ENCODE measurements at regions not wholly inside any gene's neighbourhood (a gene's known extent, or its start where the extent isn't known, plus 50 kb on each side); places are given as distances from the start of the nearest gene placed in this dataset.

- no peaks in the 10 kb centered on the region for H3K4me1 ChIP-seq
- TF ChIP-seq, protein P1, sequence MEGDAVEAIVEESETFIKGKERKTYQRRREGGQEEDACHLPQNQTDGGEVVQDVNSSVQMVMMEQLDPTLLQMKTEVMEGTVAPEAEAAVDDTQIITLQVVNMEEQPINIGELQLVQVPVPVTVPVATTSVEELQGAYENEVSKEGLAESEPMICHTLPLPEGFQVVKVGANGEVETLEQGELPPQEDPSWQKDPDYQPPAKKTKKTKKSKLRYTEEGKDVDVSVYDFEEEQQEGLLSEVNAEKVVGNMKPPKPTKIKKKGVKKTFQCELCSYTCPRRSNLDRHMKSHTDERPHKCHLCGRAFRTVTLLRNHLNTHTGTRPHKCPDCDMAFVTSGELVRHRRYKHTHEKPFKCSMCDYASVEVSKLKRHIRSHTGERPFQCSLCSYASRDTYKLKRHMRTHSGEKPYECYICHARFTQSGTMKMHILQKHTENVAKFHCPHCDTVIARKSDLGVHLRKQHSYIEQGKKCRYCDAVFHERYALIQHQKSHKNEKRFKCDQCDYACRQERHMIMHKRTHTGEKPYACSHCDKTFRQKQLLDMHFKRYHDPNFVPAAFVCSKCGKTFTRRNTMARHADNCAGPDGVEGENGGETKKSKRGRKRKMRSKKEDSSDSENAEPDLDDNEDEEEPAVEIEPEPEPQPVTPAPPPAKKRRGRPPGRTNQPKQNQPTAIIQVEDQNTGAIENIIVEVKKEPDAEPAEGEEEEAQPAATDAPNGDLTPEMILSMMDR (IDR thresholded peaks at IDR 0.05) = no peak
- DNase-seq (no peak), ATAC-seq (no peak)
- H3K36me3 ChIP-seq = no peaks in the 10 kb centered on the region
- no peak overlapping the region for H3K27ac ChIP-seq
- H3K9me3 ChIP-seq = no peaks in the 10 kb centered on the region
- no peaks in the 10 kb centered on the region for H3K27me3 ChIP-seq (ENCODE audit: low read depth)
- no peak overlapping the region for H3K4me3 ChIP-seq
- intact Hi-C loops (cut with DNase I) = no loop called here
Measured at GRCh38 chr18:37654731-37655369, 89.3 kb upstream of the CELF4 start.

DNA sequence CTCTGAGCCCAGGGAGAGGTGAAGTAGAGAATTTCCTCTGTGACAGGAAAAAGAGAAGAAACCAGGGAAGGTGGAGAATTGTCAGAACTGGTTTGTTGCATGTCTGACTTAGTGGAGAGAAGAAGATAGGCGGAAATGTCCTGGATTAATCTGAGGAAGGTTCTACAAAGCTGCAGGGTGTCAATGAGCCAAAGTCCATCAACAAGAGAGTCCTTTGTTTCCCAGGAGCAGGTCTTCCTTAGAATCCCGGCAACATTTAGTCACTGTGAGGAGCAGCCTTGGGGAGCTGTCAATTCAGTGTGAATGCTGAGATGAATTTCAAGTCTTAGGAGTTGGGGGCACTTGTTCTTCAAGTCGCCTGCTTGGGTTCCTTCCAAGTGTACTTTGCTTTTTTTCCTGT is 88.4 kb upstream of the CELF4 start:
- Histone ChIP-seq H3K36me3 (no peaks in the 10 kb centered on the region), H3K4me3 (no peak overlapping the region), H3K4me1 (no peaks in the 10 kb centered on the region), H3K27ac (no peak overlapping the region), H3K27me3 (ENCODE audit: low read depth) (no peaks in the 10 kb centered on the region), H3K9me3 (peaks cover 5% of the 10 kb centered on the region)
- DNase-seq (no peak), ATAC-seq (no peak)
- intact Hi-C loops (cut with DNase I) = no loop called here
- TF ChIP-seq, protein P1 (IDR thresholded peaks at IDR 0.05) = no peak

DNA sequence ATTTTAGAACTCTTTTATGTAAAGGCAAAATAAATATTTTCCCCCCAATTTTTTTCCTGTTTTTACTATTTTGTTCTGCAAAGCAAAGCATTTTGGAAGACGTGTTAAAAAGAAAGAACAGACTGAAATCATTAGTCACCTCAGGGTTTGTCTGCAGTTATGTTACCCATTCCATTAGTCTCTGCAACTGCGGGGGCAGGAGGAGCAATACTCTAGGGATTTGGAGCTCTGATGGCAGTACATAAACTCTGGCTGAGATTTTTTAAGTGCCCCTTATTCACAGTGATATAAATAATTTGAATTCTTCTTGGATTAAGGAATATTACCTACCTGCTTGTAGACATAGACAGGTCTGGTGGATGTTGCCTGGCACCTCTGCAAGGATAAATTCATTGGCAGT is 88.0 kb upstream of the CELF4 start:
- intact Hi-C loops (cut with DNase I) = no loop called here
- no peaks in the 10 kb centered on the region for H3K27me3 ChIP-seq (ENCODE audit: low read depth)
- peaks cover 6% of the 10 kb centered on the region for H3K9me3 ChIP-seq
- TF ChIP-seq, protein P1 (IDR thresholded peaks at IDR 0.05) = no peak
- no peak overlapping the region for H3K27ac ChIP-seq
- H3K4me3 ChIP-seq = no peak overlapping the region
- H3K36me3 ChIP-seq = no peaks in the 10 kb centered on the region
- no peak for ATAC-seq
- no peaks in the 10 kb centered on the region for H3K4me1 ChIP-seq
- no peak for DNase-seq

DNA sequence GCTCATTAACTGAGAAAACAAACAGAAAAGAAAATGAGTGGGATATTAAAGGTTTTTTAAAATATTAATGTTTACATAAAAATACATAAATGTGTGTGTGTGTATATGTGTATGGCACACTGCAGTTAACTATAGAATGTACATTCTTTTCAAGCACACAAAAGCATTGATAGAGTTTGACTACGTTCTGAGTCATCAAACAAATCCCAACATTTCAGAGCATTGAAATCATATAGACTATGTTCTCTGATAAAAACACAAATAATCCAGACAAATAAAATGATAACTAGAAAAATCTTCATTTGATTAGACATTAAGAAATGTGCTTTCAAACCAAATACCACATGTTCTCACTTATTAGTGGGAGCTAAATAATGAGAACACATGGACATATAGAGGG is 84.3 kb upstream of the CELF4 start:
- Histone ChIP-seq H3K27ac (no peak overlapping the region), H3K4me1 (no peaks in the 10 kb centered on the region), H3K4me3 (no peak overlapping the region), H3K9me3 (peaks cover 13% of the 10 kb centered on the region), H3K36me3 (no peaks in the 10 kb centered on the region), H3K27me3 (ENCODE audit: low read depth) (no peaks in the 10 kb centered on the region)
- TF ChIP-seq, protein P1 (IDR thresholded peaks at IDR 0.05) = no peak
- DNase-seq (no peak), ATAC-seq (no peak)
- intact Hi-C loops (cut with DNase I) = no loop called here

DNA sequence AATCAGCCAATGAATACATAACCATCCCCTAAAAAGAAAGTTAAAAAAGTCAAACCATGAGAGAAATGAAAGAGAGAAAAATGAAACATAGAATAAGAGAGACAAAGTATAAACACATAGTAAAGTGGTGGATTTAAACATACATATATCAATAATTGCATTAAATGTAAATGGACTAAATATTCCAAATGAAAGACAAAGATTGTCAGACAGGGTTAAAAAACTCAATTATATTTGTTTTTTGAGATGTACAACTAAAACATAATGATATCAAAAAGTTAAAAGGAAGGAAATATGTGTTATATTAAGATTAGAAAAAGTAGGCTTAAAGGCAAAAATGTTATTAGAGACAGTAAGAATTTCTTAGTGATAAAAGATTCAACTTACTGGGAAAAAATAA is 83.8 kb upstream of the CELF4 start:
- Histone ChIP-seq H3K27ac (no peak overlapping the region), H3K9me3 (peaks cover 16% of the 10 kb centered on the region), H3K36me3 (no peaks in the 10 kb centered on the region), H3K27me3 (ENCODE audit: low read depth) (no peaks in the 10 kb centered on the region), H3K4me3 (no peak overlapping the region), H3K4me1 (no peaks in the 10 kb centered on the region)
- TF ChIP-seq, protein P1 (IDR thresholded peaks at IDR 0.05) = no peak
- intact Hi-C loops (cut with DNase I) = no loop called here
- no peak for DNase-seq
- ATAC-seq = no peak
